BE2C (cell line): ENCODE measurements at regions not wholly inside any gene's neighbourhood (a gene's known extent, or its start where the extent isn't known, plus 50 kb on each side); places are given as distances from the start of the nearest gene placed in this dataset.

Source experiments
- DNase-seq: peaks from one replicate; pipeline ENCODE4 v3.0.0-alpha.2; 2020
- H3K27me3 ChIP-seq: fragments of 250-450 bp; sonication (Bioruptor Pico); 2 replicates; pipeline ENCODE4 v1.5.1; 2020; ENCODE audit warnings: mild to moderate bottlenecking
- H3K36me3 ChIP-seq: fragments of 250-450 bp; sonication (Bioruptor Pico); 2 replicates; pipeline ENCODE4 v1.5.1; 2020; ENCODE audit warnings: mild to moderate bottlenecking
- H3K4me1 ChIP-seq: fragments of 250-450 bp; sonication (Bioruptor Pico); 2 replicates; pipeline ENCODE4 v1.5.1; 2020
- H3K4me3 ChIP-seq: 2 replicates; pipeline ENCODE4 v1.5.1; 2011; ENCODE audit warnings: low read depth, low read length
- H3K9me3 ChIP-seq: fragments of 250-450 bp; sonication (Bioruptor Pico); 2 replicates; pipeline ENCODE4 v1.5.1; 2020
- TF ChIP-seq, protein P1 (sequence below): IDR thresholded peaks from 2 replicates; pipeline ENCODE4 v1.5.1; 2012; ENCODE audit warnings: mild to moderate bottlenecking, low read depth, low read length

DNA sequence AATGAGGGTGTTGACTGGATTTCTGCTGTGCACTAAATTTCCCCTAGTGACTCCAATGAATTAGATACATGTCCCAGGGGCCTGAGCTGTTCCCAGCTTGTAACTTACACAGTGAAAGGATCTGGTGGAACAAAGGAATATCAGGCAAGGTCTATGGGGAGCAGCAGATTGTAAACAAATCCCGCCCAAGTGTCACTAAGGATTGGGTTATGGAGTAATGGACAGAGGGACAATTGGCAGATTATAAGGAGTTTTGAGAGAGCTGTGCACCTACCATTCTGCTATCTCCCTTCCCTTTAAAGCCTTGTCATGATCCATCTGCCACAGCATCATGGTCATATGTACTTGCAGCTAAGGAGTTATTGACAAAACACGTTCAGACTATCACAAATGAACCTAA is 183.0 kb downstream of the RAB11FIP2 start:
- Histone ChIP-seq H3K27me3 (no peaks in the 10 kb centered on the region), H3K4me3 (no peak overlapping the region), H3K4me1 (no peaks in the 10 kb centered on the region), H3K36me3 (no peaks in the 10 kb centered on the region), H3K9me3 (no peaks in the 10 kb centered on the region)
- DNase-seq, result no peak
- TF ChIP-seq, protein P1, sequence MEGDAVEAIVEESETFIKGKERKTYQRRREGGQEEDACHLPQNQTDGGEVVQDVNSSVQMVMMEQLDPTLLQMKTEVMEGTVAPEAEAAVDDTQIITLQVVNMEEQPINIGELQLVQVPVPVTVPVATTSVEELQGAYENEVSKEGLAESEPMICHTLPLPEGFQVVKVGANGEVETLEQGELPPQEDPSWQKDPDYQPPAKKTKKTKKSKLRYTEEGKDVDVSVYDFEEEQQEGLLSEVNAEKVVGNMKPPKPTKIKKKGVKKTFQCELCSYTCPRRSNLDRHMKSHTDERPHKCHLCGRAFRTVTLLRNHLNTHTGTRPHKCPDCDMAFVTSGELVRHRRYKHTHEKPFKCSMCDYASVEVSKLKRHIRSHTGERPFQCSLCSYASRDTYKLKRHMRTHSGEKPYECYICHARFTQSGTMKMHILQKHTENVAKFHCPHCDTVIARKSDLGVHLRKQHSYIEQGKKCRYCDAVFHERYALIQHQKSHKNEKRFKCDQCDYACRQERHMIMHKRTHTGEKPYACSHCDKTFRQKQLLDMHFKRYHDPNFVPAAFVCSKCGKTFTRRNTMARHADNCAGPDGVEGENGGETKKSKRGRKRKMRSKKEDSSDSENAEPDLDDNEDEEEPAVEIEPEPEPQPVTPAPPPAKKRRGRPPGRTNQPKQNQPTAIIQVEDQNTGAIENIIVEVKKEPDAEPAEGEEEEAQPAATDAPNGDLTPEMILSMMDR, result no peak

DNA sequence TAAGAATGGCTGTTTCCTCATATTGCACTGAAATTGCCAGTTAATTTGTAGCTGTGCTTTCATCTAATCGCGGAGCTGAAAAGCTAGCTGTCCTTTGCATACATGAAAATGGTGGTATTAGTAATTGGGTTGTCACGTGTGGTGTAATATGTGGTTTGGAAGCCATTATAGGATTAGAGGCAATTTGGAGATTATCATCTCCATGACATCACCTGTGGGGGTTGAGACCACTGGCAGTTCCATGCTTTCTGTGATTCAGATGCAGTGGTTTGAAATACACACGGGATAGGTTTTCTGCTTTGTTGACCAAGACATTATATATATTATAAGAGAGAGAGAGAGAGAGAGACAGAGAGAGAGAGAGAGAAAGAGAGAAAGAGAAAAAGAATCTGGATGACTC is 180.8 kb downstream of the RAB11FIP2 start:
- Histone ChIP-seq H3K4me1 (no peaks in the 10 kb centered on the region), H3K27me3 (no peaks in the 10 kb centered on the region), H3K36me3 (no peaks in the 10 kb centered on the region), H3K9me3 (no peaks in the 10 kb centered on the region), H3K4me3 (no peak overlapping the region)
- no peak for DNase-seq
- TF ChIP-seq, protein P1, result no peak

DNA sequence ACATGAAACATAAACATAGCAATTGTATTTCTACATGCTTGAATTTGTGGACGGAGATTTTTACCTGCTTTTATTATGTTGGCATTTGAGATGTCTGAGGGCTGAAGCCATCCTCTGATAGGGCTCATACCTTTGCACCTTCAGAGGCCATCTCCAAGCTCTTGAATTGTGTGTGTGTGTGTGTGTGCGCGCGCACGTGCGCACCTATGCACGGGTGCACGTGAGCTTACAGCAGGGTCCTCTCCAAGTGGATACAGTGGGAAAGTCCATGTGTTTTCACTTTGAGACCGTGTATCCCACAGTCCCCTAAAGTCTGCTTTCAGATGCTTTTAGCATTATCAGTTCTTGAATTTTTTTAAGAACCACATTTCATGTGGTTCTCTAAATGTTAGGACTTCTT is 178.6 kb downstream of the RAB11FIP2 start:
- no peaks in the 10 kb centered on the region for H3K36me3 ChIP-seq
- TF ChIP-seq, protein P1, result no peak
- no peaks in the 10 kb centered on the region for H3K27me3 ChIP-seq
- no peaks in the 10 kb centered on the region for H3K9me3 ChIP-seq
- H3K4me3 ChIP-seq, result no peak overlapping the region
- no peak for DNase-seq
- no peaks in the 10 kb centered on the region for H3K4me1 ChIP-seq

DNA sequence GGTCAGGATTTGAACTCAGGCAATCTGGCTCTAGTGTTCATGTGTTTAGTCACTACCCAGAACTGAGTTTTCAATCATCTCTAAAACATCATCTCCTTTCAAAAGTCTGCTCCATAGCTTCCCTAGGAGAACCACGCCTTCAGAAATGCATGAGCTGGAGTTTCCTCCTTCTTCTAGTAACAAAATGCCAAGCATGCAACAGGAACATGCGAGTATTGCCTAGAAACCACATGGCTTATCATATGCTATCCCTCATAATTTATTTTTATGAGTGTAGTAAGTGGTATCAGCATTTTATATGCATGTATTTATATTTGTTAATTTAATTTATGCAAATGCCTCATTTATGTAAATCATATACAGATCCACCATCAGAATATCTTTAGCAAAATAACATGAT is 170.9 kb downstream of the RAB11FIP2 start:
- H3K27me3 ChIP-seq, result no peaks in the 10 kb centered on the region
- TF ChIP-seq, protein P1, result no peak
- H3K4me1 ChIP-seq, result no peaks in the 10 kb centered on the region
- no peak overlapping the region for H3K4me3 ChIP-seq
- H3K36me3 ChIP-seq, result no peaks in the 10 kb centered on the region
- H3K9me3 ChIP-seq, result no peaks in the 10 kb centered on the region
- DNase-seq, result no peak

DNA sequence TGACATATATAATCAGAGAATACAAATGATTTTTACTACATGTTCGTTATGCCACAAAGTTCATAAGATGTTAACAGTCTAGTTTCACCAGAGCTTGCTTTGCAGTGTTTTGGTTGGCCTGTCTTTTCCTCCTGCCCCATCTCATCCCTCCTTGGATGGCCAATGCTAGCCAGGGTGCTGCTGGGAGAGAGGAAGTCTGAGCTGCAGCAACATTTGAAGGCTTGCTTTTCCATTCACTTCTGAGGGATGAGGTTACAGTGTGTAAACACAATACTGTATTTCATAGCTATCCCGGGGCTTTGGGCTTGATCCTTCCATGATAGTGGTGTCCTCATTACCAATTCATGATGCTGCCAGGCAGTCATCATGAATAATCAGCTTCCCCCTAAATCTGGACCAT is 170.5 kb downstream of the RAB11FIP2 start:
- TF ChIP-seq, protein P1, result no peak
- no peak for DNase-seq

DNA sequence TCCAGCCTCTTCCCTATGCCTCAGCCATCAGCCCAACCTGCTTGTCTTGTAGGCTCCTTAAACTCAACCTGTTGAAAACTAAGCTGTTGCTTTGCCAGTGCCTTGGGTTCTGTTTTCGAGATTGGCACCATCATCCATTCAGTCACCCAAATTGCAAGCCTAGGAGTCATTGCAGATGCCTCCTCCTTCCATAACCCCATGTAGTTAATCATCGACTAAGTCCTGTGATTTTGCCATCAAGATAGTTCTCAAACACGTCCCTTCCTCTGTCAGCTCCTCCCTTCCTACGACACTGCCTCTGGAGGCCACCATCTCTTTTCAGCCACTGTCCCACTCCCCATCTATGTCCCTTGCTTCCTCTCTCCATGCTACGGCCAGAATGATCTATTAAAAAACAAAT is 168.1 kb downstream of the RAB11FIP2 start:
- TF ChIP-seq, protein P1, result no peak
- Histone ChIP-seq H3K4me3 (no peak overlapping the region), H3K27me3 (no peaks in the 10 kb centered on the region), H3K36me3 (no peaks in the 10 kb centered on the region), H3K9me3 (no peaks in the 10 kb centered on the region), H3K4me1 (no peaks in the 10 kb centered on the region)
- no peak for DNase-seq

More for the DNA sequence above, 170.5 kb downstream of the RAB11FIP2 start:
- no peaks in the 10 kb centered on the region for H3K4me1 ChIP-seq
- H3K36me3 ChIP-seq, result no peaks in the 10 kb centered on the region
- no peaks in the 10 kb centered on the region for H3K27me3 ChIP-seq
- H3K9me3 ChIP-seq, result no peaks in the 10 kb centered on the region
- no peak overlapping the region for H3K4me3 ChIP-seq
